GM18873 (cell line): ENCODE measurements at regions not wholly inside any gene's neighbourhood (a gene's known extent, or its start where the extent isn't known, plus 50 kb on each side); places are given as distances from the start of the nearest gene placed in this dataset.
"Not testable (repeated sequence)": the region's sequence is repeated elsewhere in the genome, so short reads cannot be mapped to it uniquely, and the experiment has no call there.

Source experiments
- ATAC-seq: cut with Tn5 transposase; IDR thresholded peaks from one replicate; pipeline ENCODE4 v1.9.1; 2021; ENCODE audit warnings: mild to moderate bottlenecking, moderate library complexity, moderate number of reproducible peaks; ENCODE audit not compliant: unreplicated experiment, low FRiP score

DNA sequence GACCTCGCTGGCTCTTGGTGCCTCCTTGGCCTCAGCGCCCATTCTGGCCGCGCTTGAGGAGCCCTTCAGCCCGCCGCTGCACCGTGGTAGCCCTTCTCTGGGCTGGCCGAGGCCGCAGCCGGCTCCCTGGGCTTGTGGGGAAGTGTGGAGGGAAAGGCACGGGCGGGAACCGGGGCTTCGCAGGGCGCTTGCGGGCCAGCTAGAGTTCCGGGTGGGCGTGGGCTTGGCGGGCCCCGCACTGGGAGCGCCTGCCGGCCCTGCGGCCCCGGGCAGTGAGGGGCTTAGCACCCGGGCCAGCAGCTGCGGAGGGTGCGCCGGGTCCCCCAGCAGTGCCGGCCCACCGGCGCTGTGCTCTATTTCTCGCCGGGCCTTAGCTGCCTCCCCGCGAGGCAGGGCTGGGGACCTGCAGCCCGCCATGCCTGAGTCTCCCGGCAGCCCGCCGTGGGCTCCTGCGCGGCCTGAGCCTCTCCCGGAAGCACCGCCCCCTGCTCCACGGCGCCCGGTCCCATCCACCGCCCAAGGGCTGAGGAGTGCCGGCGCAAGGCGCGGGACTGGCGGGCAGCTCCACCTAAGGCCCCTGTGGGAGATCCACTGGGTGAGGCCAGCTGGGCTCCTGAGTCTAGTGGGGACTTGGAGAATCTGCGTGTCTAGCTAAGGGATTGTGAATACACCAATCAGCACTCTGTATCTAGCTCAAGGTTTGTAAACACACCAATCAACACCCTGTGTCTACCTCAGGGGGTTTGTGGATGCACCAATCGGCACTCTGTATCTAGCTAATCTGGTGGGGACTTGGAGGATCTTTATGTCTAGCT is 141.1 kb downstream of the SLCO4C1 start:
- ATAC-seq: not testable (repeated sequence)

DNA sequence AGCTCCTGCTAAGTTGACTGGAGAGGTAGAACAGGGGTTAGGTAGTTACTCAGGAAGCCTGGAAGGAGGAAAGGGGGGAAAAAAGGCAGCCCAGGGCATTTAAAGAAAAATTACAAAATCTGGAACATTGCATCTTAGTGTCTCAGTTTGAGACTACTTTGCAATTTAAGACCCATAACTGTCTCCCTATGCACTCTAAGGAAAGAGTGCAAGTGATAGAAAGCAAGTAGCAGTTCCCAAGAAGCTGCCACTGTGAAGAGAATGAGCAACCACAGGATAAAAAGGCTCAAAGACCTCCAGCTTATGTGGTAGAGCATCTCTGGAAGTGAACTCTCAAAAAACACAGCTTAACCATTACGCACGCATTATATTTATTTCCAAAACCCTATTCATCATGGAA is 141.8 kb downstream of the SLCO4C1 start:
- no peak for ATAC-seq

DNA sequence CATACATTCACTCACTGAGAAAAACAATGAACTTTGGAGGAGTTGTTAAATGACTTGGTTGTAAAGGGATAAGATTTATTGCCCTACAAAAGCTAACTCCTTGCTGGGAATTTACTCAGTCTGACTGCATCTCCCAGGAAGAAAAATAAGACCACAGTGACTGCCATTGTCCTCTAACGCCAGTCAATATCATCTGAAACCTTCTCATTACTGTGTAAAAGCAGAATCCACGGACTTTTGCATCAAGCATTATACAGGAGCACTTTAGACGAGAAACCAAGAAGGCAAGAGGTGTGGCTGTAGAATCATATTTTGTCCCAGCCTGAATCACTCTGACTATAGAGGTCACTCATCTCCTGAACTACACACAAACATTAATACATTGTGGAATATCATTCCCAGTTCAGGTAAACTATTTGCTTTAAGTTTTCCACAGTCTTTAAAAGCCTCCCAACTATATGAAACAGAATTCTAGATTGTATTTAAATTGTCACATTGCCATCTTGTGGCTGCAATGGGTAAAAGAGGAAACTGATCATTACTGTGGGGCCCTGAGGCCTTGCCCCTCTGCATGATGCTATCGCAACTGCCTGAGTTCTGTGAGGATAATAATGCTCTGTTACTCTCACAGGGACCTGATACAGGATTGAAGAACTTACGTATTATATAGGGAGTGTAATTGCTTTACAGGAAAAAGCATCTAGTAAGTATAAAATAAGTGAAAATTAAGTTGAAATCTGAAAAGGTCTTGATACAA is 142.9 kb downstream of the SLCO4C1 start:
- ATAC-seq: no peak

DNA sequence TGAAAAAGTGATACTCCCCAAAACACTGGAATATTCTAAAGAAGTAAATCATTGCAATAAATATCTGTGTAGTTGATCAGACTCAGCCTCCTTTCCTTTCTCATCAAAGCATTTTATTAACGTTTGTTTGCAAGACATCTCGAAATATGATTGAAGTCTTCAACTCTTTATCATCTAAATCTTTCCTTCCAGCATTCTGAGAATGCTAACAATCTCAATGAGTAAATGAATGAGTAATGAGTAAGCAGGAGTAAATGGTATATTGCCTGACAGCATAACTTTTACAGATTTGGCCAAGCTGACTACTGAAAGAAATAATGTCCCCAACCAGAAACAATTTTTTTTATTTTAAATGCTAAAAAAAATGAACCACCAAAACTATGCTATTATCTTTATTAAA is 157.1 kb downstream of the SLCO4C1 start:
- ATAC-seq: no peak

DNA sequence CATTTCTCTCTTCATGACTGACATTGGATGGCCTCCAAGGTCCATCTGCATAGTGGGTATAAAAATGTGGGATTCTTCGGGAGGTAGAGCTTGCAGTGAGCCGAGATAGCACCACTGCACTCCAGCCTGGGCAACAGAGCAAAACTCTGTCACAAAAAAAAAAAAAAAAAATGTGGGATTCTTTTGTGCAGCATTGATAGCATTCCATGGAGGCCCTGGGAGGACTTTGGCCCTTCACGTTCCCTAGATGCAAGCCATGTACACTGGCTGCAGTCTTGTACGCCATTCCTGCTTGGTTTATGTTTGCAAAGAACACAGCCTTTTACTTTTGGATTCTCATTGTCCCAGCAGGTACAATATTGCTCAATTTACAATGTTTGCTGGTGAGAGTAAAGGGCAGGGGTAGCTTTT is 157.8 kb downstream of the SLCO4C1 start:
- ATAC-seq: no peak

DNA sequence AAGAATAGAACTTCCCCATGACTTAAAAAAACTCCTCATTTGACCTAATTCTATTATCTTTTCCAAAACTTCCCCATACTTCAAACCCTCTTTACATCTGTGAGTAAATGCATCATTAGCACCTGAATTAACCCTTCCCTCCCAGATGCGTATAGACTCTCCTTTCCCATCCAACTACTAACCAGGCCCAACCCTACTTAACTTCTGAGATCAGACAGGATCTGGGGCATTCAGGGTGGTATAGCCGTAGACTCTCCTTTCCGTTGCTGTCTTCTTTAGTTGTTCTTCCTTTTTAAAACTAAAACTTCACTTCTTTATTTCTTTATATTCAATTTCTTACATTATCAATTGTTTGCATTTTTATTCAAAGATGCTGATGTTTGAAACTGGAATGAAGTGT is 165.2 kb downstream of the SLCO4C1 start:
- no peak for ATAC-seq

DNA sequence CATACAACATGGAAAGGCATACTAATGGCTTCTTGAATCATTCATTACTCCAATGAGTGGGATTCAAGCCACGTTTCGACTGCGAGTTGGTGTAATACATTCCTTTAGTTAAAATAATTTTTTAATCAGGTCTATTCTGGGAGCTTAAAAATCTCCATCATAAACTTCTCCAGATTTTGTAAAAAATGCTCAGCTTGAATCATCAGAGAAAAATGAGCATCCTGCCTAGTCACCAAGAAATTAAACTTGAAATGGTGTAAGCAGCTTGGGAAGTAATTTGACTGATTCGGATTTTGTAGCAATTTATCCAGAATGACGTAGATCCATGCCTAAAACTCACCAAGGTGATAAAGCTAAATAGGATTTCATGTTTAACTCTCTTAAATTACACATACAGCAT is 165.7 kb downstream of the SLCO4C1 start:
- no peak for ATAC-seq

DNA sequence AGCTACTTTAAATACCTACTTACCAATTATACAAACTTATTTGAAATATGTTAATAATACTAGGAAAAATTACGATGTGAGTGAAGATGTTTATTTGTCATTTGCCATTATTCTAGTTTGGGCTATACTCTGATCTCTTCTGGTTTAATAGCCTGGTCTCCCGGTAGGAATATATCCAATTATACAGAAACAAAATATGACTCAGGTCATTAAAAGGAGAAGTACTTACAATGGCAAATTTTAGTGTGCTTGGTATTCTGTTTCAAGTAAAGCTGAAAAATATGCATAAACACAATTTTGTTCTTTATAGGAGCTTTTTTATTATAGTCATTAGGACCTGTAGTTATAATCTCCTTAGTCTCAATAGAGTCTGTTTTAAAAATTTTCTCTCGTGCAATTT is 176.8 kb downstream of the SLCO4C1 start:
- no peak for ATAC-seq

DNA sequence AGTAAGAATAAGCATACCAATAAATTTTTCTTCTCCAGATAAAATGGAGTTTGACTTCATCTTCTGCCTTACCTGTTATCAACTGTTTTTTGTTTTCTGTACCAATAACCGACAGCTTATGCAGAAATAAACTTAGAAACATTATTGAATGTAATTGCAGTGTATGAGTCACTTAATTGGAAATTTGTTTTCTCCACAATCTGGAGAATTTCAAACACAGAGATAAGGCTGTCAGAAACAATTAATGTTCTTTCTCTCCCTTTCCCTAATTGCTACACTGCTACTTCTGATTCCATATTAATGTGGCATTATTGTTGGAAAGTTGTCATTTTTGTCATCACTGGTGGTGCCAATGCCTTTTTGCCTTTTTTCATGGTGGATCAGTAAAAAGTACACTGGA is 180.3 kb downstream of the SLCO4C1 start:
- ATAC-seq: no peak

DNA sequence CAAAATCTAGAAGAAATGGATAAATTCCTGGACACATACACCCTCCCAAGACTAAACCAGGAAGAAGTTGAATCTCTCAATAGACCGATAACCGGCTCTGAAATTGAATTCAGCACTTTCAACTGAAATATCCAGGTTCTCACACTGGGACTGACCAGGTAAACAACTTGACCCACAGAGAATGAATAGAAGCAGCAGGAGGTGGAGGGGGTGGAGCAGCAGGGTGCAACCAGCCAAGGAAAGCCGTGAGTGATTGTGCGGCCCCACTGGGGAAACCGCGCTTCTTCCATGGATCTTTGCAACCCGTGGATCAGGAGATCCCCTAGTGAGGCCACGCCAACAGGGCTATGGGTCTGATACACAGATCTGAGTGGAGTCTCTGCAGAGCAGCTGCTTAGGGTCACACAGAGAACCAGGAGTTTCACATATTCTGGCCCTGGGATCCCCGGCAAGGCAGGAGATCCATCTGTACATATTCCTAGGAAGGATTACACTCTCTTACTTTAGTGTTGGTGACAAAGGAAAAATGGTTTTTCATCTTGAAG is 181.5 kb downstream of the SLCO4C1 start:
- no peak for ATAC-seq

DNA sequence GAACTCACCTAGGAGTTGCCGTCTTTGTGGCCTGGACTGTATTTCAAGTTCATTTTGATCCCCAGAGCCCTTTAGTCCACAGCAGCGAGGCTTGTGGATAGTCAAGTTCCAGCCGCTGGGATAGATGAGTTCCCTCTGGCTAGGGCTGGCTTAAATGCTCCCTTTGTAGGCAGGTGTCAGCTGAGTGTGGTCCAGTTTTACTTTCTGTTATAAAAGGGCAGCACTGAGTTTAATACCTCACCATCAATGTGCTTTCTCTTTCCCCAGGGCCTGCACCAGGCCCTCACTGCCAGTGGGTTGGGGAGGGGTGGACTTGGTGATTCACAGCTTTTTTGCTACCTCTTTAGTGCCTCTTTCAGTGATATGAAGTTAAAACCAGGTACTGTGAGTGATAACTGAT is 188.2 kb downstream of the SLCO4C1 start:
- no peak for ATAC-seq

DNA sequence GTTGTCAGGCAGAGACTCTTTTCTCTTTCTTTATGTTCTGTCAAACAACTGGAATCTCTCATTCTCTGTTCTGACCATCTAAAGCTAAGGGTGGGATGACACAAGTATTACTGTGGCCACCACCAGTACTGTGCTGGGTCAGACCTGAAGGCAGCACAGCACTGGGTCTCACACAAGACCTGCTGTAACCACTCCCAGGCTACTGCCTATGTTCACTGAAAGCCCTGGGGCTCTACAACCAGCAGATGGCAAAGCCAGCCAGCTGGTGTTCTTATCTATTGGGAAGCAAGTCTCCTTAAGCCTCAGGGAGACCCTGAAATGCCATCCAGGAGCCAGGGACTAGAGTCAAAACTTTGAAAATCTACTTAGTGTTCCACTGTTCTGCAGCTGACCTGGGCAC is 189.5 kb downstream of the SLCO4C1 start:
- ATAC-seq: no peak

DNA sequence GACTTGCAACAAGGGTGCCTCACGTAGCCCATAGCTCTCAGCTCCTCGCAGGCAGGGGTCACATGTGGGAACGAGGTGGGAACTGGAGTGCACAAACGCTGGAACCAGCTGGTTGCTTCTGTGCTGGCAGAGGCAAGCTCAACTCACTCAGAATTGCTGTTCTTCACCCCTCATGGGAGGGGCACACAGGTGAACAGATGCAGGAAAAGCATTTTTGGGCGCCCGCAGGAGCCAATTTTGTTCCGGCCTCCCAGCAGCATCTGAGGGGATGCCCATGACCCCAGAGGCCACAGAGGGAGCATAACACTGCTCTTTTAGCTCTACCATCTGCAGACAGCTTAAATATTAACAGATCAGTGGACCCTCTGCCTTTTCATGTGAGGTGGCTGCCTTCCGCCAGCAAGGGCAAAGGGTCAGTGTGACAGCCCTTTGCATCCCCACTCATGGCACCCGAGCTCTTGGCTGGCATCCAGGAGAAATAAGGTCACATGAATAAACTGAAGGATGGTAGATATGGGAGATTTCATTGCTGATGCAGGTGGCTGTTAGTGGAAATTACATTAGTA is 196.2 kb downstream of the SLCO4C1 start:
- ATAC-seq: no peak

DNA sequence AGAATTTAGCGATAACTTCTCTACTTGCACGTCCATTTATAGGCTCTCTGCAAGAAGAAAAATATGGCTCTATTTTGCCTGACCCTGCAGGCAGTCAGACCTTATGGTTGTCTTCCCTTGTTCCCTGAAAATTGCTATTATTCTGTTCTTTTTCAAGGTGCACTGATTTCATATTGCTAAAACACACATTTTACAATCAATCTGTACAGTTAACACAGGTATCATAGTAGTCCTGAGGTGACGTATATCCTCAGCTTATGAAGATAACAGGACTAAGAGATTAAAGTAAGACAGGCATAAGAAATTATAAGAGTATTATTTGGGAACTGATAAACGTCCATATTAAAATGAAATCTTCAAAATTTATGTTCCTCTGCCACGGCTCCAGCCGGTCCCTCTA is 197.0 kb downstream of the SLCO4C1 start:
- ATAC-seq: not testable (repeated sequence)

DNA sequence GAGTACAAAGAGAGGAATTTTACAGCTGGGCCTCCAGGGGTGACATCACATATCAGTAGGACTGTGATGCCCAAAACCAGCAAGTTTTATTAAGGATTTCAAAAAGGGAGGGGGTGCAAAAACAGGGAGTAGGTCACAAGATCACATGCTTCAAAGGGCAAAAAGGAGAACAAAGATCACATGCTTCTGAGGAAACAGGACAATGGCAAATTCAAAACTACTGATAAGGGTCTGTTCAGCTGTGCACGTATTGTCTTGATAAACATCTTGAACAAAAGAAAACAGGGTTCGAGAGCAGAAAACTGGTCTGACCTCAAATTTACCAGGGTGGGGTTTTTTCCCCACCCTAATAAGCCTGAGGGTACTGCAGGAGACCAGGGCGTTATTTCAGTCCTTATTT is 197.5 kb downstream of the SLCO4C1 start:
- not testable (repeated sequence) for ATAC-seq

DNA sequence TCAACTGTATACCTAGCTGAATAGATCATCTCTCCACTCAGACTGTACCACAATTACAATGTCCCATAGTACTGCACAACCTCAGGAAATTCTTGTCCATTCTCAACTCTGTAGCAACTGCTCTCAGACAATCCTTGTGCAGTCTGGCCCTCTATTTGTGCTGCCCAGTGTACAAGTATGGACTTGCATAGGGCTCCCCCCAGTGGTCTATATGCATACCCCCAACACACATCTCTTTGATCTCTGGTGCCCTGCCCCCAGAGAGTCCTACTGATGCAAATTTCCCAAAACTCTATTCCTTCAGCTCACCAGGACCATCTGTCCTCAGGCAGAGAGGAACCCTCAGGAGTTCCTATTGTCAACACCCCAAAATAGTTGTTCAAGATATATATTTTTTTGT is 205.3 kb downstream of the SLCO4C1 start:
- no peak for ATAC-seq

DNA sequence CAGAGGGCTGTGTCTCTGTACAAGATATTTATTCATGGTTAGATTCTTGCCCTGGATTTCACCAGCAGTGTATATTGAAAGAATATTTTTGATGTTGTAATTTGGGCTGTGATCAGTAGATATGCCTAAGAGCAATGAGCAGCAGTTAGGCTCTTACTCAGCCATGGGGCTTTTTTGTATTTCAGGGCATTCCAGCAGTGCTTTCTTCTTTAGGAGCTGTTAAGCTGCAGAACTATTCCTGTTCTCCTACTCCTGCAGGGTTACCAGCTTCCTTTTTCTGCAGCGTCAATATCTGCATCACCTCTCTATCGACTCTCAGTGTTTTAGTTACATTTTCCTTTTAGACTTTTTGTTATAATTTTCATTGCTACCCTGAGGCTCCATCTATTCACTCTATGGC is 206.2 kb downstream of the SLCO4C1 start:
- ATAC-seq: no peak

DNA sequence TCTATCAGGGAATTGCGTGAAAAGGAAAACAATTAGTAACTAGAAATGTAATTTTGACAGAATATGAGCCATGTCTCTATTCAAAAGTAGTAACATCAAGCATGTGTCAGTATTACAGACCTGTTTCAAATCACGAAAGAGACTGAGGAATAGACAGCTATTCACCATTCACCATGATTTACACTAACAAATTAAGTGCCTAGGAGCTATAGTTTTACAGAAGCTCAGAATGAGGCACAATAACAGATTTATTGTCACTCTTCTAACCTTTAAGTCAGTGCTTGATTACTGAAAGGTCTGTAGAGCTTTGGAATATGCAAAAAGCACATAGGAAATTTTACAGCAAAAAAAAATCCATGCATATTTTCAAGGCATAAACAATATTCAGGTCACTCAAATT is 208.2 kb downstream of the SLCO4C1 start:
- no peak for ATAC-seq

DNA sequence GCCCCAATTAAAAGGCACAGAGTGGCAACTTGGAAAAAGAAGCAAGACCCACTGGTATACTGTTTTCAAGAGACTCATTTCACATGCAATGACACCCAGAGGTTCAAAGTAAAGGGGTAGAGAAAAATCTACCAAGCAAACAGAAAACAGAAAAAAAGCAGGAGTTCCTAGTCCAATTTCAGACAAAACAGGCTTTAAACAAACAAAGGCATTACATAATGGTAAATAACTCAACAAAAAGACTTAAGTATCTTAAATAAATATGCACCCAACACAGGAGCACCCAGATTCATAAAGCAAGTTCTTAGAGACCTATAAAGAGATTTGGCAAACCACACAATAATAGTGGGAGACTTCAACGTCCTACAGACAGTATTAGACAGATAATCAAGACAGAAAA is 215.8 kb downstream of the SLCO4C1 start:
- no peak for ATAC-seq

DNA sequence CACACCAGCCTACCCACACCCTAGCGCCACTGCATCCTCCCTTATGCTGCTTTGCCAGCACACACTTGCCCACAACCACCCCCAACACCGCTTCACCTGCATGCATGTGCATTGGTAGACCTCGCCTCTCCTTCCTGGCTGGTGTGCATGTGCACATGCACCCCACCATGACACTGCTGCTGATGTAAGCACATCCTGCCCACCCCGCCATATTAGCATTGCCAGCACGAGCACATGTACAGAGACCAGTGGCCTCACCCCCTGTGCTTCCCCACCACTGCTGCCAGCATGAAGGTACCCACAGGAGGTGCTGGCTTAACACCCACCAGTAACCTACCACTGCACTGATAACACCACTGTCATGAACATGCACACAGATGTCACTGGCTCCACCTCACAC is 218.2 kb downstream of the SLCO4C1 start:
- ATAC-seq: no peak

DNA sequence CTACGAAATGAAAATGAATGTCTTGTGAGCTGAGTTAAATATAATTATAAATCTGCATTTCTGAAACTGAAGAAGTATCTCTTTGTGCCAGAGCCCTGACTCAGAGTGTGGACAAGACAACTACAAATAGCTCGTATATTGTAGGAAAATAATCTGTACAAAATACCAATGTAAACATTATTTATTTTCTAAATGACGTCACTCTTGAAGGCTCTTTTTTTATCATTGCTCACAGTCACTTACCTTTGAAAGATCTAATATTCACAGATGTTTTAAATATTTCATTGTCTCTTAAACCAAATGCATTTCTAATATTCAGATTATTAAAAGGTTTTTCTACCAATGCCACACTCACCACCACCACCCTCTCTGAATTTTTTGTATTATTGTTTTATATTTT is 226.1 kb downstream of the SLCO4C1 start:
- ATAC-seq: no peak
